Neural progenitor cell (in vitro differentiated cells): ENCODE measurements at regions not wholly inside any gene's neighbourhood (a gene's known extent, or its start where the extent isn't known, plus 50 kb on each side); places are given as distances from the start of the nearest gene placed in this dataset.

ENCODE experiments used
- DNase-seq: peaks from one replicate; pipeline ENCODE4 v3.0.0-alpha.2; 2016; ENCODE audit warnings: low spot score
- H2AFZ ChIP-seq: fragments of 200-600 bp; sonication (generic); replicated peaks from 2 replicates; pipeline ENCODE4 v1.6.1; 2016; ENCODE audit warnings: antibody characterized with exemption
- H3F3A ChIP-seq: fragments of 200-600 bp; sonication (generic); 2 replicates; pipeline ENCODE4 v1.6.1; 2016; ENCODE audit warnings: antibody characterized with exemption, low read depth
- H3K27ac ChIP-seq: fragments of 200-600 bp; sonication (generic); 2 replicates; pipeline ENCODE4 v1.5.1; 2016; ENCODE audit warnings: mild to moderate bottlenecking
- H3K27me3 ChIP-seq: fragments of 200-600 bp; sonication (generic); 2 replicates; pipeline ENCODE4 v1.6.1; 2016; ENCODE audit warnings: mild to moderate bottlenecking, moderate library complexity
- H3K36me3 ChIP-seq: fragments of 200-600 bp; sonication (generic); 2 replicates; pipeline ENCODE4 v1.5.1; 2016
- H3K4me1 ChIP-seq: fragments of 200-600 bp; sonication (generic); 2 replicates; pipeline ENCODE4 v1.6.1; 2016; ENCODE audit warnings: mixed run types
- H3K4me2 ChIP-seq: fragments of 200-600 bp; sonication (generic); 2 replicates; pipeline ENCODE4 v1.6.1; 2016
- H3K4me3 ChIP-seq: fragments of 200-600 bp; sonication (generic); 2 replicates; pipeline ENCODE4 v1.5.1; 2016
- H3K79me2 ChIP-seq: fragments of 200-600 bp; sonication (generic); 2 replicates; pipeline ENCODE4 v1.6.1; 2016; ENCODE audit warnings: low read depth
- H3K9ac ChIP-seq: fragments of 200-600 bp; sonication (generic); 2 replicates; pipeline ENCODE4 v1.6.1; 2016
- H3K9me3 ChIP-seq: fragments of 200-600 bp; sonication (generic); 2 replicates; pipeline ENCODE4 v1.5.1; 2016; ENCODE audit warnings: low read depth
- H4K20me1 ChIP-seq: fragments of 200-600 bp; sonication (generic); 2 replicates; pipeline ENCODE4 v1.6.1; 2016; ENCODE audit warnings: low read depth
- H3K27ac Mint-ChIP-seq: 3 replicates; pipeline ENCODE4 v1.8.0; 2021; ENCODE audit warnings: mixed read lengths
- H3K27me3 Mint-ChIP-seq: 2 replicates; pipeline ENCODE4 v1.8.0; 2022; ENCODE audit warnings: low read depth, mild to moderate bottlenecking, inconsistent platforms, moderate library complexity, mixed read lengths; ENCODE audit not compliant: insufficient read depth
- H3K36me3 Mint-ChIP-seq: 3 replicates; pipeline ENCODE4 v1.8.0; 2021; ENCODE audit warnings: mixed read lengths
- H3K4me1 Mint-ChIP-seq: 3 replicates; pipeline ENCODE4 v1.8.0; 2021; ENCODE audit warnings: mixed read lengths
- H3K4me3 Mint-ChIP-seq: 3 replicates; pipeline ENCODE4 v1.8.0; 2021; ENCODE audit warnings: mild to moderate bottlenecking, moderate library complexity, mixed read lengths
- H3K9me3 Mint-ChIP-seq: 3 replicates; pipeline ENCODE4 v1.8.0; 2020; ENCODE audit warnings: mixed read lengths
- CTCF ChIP-seq: fragments of 200-600 bp; sonication (generic); IDR thresholded peaks from 2 replicates; pipeline ENCODE4 v1.5.1; 2017; ENCODE audit warnings: antibody characterized with exemption, mild to moderate bottlenecking
- EZH2 ChIP-seq: fragments of 200-600 bp; sonication (generic); IDR thresholded peaks from 2 replicates; pipeline ENCODE4 v1.6.1; 2017; ENCODE audit warnings: antibody characterized with exemption, mild to moderate bottlenecking, moderate library complexity
- EZH2phosphoT487 ChIP-seq: fragments of 200-600 bp; sonication (generic); IDR thresholded peaks from 2 replicates; pipeline ENCODE4 v1.6.1; 2017; ENCODE audit warnings: antibody characterized with exemption

DNA sequence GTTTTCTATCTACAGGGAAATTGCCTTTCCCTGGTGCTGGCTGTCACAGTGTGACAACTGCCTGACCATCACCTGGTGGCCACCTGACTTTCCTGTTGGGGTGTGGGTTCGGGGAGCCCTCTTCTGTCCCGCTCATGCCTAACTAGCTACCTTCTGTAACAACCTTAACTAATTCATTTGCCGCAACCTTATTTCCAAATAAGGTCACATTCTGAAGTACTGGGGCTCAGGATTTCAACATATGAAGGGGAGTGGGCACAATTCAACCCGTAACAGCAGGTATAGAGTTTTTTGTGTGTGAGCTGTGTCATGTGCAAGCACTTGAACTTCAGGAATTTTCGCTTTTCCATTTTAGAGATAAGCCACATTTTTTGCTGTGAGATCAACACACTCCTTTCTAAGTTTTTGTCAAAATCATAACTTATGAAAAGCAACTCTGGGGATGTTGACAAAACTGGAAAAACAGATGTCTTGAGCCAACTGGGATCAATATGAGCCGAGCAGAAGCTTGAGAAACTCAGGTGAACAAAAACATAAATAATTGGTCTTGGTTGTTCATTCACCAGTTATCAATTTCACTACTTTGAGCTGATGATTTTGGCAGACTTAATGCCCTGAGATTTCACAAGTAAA lies 242.0 kb upstream of the RGMA start:
- TF ChIP-seq CTCF = no peak
- no peak for TF ChIP-seq EZH2phosphoT487
- no peak for TF ChIP-seq EZH2
- Histone ChIP-seq H4K20me1 (no peaks in the 10 kb centered on the region), H3K4me2 (peak overlapping the region; percentile 70), H3K36me3 (no peaks in the 10 kb centered on the region), H3K79me2 (peaks cover 3% of the 10 kb centered on the region), H3K9me3 (no peaks in the 10 kb centered on the region), H3K27me3 (no peaks in the 10 kb centered on the region), H3K4me3 (peak overlapping the region; percentile 23), H2AFZ (no peak overlapping the region), H3K4me1 (peaks cover 40% of the 10 kb centered on the region), H3K27ac (no peak overlapping the region), H3K9ac (no peak overlapping the region), H3F3A (peaks cover 43% of the 10 kb centered on the region)
- Mint-ChIP-seq H3K27ac (peak overlapping the region; percentile 97), H3K9me3 (peaks cover 19% of the 10 kb centered on the region), H3K4me1 (peaks cover 29% of the 10 kb centered on the region), H3K36me3 (peaks cover 51% of the 10 kb centered on the region), H3K4me3 (no peak overlapping the region), H3K27me3 (peaks cover 3% of the 10 kb centered on the region)
- DNase-seq = no peak

GRCh38 chr15:93327364-93327763 lies 238.4 kb upstream of the RGMA start:
- Histone ChIP-seq H3K9ac (no peak overlapping the region), H3K79me2 (no peaks in the 10 kb centered on the region), H4K20me1 (no peaks in the 10 kb centered on the region), H3K9me3 (no peaks in the 10 kb centered on the region), H3K27ac (no peak overlapping the region), H2AFZ (no peak overlapping the region), H3K4me2 (no peak overlapping the region), H3K4me1 (peaks cover 16% of the 10 kb centered on the region), H3K27me3 (no peaks in the 10 kb centered on the region), H3F3A (peaks cover 17% of the 10 kb centered on the region), H3K36me3 (no peaks in the 10 kb centered on the region), H3K4me3 (no peak overlapping the region)
- H3K4me3 Mint-ChIP-seq = no peak overlapping the region
- no peak for TF ChIP-seq EZH2
- TF ChIP-seq EZH2phosphoT487 = no peak
- TF ChIP-seq CTCF = no peak
- no peak for DNase-seq
- H3K36me3 Mint-ChIP-seq = peaks cover 58% of the 10 kb centered on the region
- peaks cover 18% of the 10 kb centered on the region for H3K9me3 Mint-ChIP-seq
- H3K27ac Mint-ChIP-seq = no peak overlapping the region
- peaks cover 25% of the 10 kb centered on the region for H3K4me1 Mint-ChIP-seq
- peaks cover 7% of the 10 kb centered on the region for H3K27me3 Mint-ChIP-seq

DNA sequence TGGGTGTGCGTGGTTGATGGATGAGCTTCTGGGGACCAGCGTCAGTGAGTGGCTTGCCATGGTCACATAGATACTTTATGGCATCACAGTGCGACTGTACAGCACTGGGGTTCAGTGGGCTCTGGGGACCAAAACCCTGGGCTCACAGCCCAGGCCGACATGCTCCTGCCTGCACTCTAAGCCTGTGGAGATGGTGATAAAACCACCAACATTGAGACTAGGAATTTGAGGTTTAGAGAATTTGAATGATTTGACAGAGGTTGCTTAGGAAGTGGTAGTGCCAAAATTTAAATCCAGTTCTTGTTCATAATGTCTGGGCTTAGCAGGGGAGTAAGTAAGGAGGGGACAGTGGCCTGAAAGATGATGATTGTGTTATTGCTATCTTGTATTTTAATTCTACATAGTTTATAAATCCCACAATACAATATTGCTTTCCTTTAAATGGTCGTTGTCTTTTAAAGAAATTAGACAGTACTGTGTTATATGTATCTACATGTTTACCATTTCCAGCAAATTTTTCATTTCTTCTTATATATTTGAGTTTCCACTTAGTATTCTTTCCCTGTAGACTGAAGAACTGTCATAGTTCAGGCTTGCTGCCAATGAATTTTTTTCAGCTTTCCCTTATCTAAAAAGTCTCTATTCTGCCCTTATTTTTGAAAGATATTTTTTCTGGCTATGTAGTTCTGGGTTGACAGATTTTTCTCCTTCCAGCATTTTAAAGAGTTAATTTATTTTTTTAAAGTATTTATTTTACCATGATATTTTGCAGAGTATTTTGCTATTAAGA lies 235.4 kb upstream of the RGMA start:
- Histone ChIP-seq H3K9me3 (no peaks in the 10 kb centered on the region), H3K27me3 (no peaks in the 10 kb centered on the region), H3F3A (no peaks in the 10 kb centered on the region), H3K27ac (no peak overlapping the region), H2AFZ (no peak overlapping the region), H4K20me1 (no peaks in the 10 kb centered on the region), H3K9ac (no peak overlapping the region), H3K4me3 (no peak overlapping the region), H3K4me1 (no peaks in the 10 kb centered on the region), H3K36me3 (no peaks in the 10 kb centered on the region), H3K4me2 (no peak overlapping the region), H3K79me2 (no peaks in the 10 kb centered on the region)
- H3K27me3 Mint-ChIP-seq = peaks cover 4% of the 10 kb centered on the region
- no peak for DNase-seq
- peak overlapping the region; percentile 10 for H3K27ac Mint-ChIP-seq
- TF ChIP-seq EZH2 = no peak
- TF ChIP-seq EZH2phosphoT487 = no peak
- no peak for TF ChIP-seq CTCF
- no peak overlapping the region for H3K4me3 Mint-ChIP-seq
- H3K4me1 Mint-ChIP-seq = peaks cover 10% of the 10 kb centered on the region
- H3K9me3 Mint-ChIP-seq = peaks cover 19% of the 10 kb centered on the region
- H3K36me3 Mint-ChIP-seq = peaks cover 61% of the 10 kb centered on the region
